WTC11 (cell line): ENCODE measurements at regions not wholly inside any gene's neighbourhood (a gene's known extent, or its start where the extent isn't known, plus 50 kb on each side); places are given as distances from the start of the nearest gene placed in this dataset.

Experiments
- AR ChIP-seq: fragments of 250-450 bp; sonication (Bioruptor Pico); IDR thresholded peaks from 2 replicates; pipeline ENCODE4 v1.9.0; 2021; ENCODE audit warnings: mild to moderate bottlenecking
- ATF6 ChIP-seq: sonication (generic); formaldehyde crosslinking; IDR thresholded peaks from 2 replicates; pipeline ENCODE4 v1.8.1; 2023; ENCODE audit warnings: mild to moderate bottlenecking, missing genetic modification reagents
- CTCF ChIP-seq: fragments of 200-600 bp; IDR thresholded peaks from 2 replicates; pipeline ENCODE4 v1.8.0; 2022; ENCODE audit warnings: antibody characterized with exemption
- EMX1 ChIP-seq: fragments of 250-450 bp; sonication (Bioruptor Pico); IDR thresholded peaks from 2 replicates; pipeline ENCODE4 v1.8.0; 2021; ENCODE audit warnings: mild to moderate bottlenecking
- JUN ChIP-seq: sonication (generic); formaldehyde crosslinking; IDR thresholded peaks from 2 replicates; pipeline ENCODE4 v1.8.0; 2023; ENCODE audit warnings: mild to moderate bottlenecking, missing genetic modification reagents
- NR2C2 ChIP-seq: sonication (generic); formaldehyde crosslinking; IDR thresholded peaks from 2 replicates; pipeline ENCODE4 v1.8.0; 2022; ENCODE audit warnings: mild to moderate bottlenecking, missing genetic modification reagents
- SP1 ChIP-seq: sonication (generic); formaldehyde crosslinking; conservative IDR thresholded peaks from 2 replicates; pipeline ENCODE4 v1.8.1; 2022; ENCODE audit warnings: missing genetic modification reagents

- no peak for TF ChIP-seq CTCF
- no peak for TF ChIP-seq JUN
- TF ChIP-seq EMX1 (CRISPR knock-in tag): no peak
- TF ChIP-seq NR2C2 (CRISPR knock-in tag): no peak
- TF ChIP-seq SP1 (CRISPR knock-in tag): no peak
- TF ChIP-seq AR: no peak
- TF ChIP-seq ATF6 (CRISPR knock-in tag): no peak
Observed at GRCh38 chr11:126127284-126127845, 64.7 kb upstream of the CDON start.
